Smooth muscle cell of the brain vasculature (primary cell): ENCODE measurements at regions not wholly inside any gene's neighbourhood (a gene's known extent, or its start where the extent isn't known, plus 50 kb on each side); places are given as distances from the start of the nearest gene placed in this dataset.

Source experiments
- DNase-seq: peaks from one replicate; pipeline ENCODE4 v3.0.0-alpha.2; 2012; ENCODE audit warnings: low read depth, low spot score

DNA sequence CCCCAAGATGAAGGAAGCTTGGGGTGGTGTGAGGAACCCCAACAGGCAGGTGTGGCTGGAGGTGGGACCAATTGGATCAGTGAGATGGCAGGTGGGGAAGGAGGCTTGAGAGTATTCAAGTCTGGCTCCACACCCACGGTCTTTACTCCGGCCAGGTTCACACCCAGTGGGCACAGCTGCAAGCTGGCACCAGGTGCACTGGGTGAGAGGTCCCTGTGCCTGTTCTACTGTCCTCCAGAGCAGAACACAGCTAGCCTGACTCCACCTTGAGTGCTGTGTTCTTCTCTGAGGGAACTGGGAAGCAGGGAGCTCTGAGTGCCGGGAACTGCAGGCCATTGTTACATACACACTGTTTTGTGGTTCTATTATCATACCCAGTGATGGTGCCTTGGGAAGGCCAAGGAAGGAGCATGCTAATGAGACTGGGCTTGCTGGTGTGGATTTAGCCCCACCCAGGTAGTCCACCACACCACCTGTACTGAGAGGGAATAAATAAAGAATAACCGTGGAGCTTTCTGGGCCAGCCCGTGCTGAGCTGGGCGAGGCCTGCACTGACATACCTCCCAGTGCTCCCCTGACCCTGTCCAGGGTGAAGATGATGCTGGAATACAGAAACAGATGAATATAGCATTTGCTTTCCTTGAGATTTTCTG, 93.4 kb downstream of the ABHD5 start:
- DNase-seq: no peak

DNA sequence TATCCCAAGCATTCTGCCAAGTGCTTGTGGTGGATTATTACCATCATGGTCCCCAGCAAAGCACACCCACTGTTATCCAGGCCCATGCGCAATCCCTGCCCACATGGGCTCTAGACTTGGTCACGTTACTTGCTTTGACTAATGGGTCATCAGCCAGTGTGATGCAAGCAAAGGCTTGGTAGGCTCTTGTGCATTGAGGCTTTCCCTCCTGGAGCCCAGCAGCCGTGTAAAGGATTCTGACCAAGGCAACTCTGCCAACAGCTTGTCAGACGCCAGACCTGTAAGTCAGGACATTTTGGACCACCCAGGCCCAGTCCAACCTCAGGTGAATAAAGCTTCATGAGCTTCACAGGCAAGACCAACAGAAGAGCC, 93.9 kb downstream of the ABHD5 start:
- no peak for DNase-seq

GRCh38 chr3:43785551-43785950, 94.8 kb downstream of the ABHD5 start:
- DNase-seq: no peak

GRCh38 chr3:43786102-43786501, 95.4 kb downstream of the ABHD5 start:
- no peak for DNase-seq

GRCh38 chr3:43786526-43787305, 96.0 kb downstream of the ABHD5 start:
- no peak for DNase-seq

GRCh38 chr3:43787330-43787729, 96.6 kb downstream of the ABHD5 start:
- no peak for DNase-seq

DNA sequence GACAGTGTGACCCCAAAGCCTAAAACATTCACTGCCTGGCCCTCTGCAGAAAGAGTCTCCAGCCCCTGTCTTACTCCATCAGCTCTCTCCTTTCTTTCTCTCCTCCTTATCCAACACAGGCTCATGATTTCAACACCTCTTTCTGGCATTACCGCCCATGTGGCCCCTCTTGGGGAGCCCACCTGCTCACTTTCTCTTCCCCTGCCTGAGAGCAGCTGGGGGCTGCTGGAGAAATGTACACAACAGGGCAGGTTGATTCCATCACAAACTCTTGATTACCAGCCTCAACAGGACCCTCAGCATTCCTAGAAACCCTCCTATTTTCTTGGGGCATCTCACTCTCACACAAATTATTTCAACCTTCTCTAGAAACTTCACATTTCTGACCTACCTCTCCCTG, 98.3 kb downstream of the ABHD5 start:
- no peak for DNase-seq

GRCh38 chr3:43790060-43790459, 99.3 kb downstream of the ABHD5 start:
- DNase-seq: no peak

DNA sequence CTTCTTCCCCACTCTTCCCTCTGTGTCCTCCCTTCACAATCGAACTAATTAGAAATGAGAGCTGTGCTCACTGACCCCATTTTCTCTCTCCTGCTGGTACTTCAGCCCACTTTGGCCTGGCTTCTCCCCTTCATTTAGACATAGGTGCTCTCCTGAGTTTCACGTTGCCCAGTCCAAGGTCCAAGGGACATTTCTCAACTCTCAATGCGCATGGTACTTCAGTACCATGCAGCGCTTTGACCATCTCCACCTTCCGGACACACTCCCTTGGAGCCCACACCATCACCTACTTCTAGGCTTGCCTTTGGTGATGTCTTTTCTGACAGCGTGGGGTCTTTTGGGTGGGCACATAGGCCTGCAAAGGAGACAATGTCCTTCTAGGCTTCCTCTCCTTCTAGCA, 99.7 kb downstream of the ABHD5 start:
- no peak for DNase-seq

DNA sequence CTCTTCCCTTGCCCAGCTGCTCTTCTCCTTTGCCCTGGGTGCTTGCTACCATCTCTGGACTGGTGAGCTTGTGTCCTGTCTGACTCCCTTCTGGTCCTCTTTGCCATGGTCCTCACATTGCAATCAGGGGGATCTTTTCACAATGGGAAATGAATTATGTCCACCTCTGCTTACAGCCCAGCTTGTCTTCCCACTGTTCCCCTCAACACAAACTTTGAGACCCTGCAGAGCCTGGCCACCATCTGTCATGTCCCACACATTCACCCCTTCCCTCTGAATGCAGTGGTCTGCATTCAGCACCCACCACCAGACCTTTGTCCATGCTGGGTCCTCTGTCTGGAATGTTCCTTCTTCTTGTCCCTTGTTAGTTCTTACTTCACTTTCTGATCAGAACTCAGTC, 100.5 kb downstream of the ABHD5 start:
- no peak for DNase-seq

- DNase-seq: no peak
Measured at GRCh38 chr3:43792904-43793303, 102.2 kb downstream of the ABHD5 start.

DNA sequence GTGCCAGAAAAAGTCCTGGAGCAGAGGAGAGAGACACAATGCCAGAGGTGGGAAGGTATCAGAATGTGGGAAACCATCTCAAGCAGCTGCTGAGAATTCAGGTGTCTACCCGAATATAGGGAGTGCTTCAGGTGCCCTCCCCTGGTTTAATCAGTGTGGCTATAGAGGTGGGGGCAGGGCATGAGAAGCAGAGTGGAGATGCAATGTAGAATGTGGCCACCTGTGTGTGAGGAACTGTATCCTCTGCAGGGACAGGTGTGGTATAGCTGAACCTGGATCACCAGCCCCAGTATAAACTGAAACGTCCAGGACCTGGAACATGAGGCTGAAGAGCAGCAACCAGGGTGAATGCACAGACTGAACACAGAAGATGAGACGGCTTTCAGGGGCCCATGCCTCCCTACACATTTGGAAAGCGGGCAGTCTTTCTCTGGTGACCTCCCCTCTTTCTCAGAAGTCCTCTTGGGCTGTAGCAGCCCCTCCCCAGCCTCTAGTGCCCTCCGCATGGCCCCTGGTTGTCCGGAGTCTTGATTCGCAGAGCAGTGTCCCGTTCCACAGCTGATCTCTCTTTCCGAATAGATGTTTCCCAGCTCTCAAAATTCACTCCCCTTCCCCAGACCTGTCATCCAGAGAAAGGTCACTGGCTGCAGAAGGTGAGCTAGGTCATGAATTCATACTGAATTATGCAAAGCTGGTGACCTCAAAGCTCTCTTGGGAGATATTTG, 103.1 kb downstream of the ABHD5 start:
- no peak for DNase-seq

- DNase-seq: no peak
Measured at GRCh38 chr3:43794776-43795175, 104.0 kb downstream of the ABHD5 start.

DNA sequence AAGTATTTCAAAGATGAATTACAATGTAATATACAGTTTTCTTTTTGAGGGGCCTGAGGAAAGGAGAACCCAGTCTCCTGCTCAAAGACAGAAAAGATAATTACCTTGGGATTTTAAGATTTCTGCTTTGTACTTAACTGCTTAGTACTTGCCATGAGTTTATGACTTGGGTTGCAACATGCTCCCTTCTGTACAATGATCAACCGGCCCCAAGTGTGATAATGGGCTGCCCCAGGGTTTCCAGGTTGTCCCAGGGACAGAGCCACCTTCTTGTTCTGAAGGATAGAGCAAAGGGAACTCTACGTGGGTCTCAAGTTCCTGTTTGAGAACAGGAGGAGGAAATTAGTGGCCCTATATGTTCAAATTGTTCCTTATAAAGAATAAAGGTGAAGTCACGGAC, 104.8 kb downstream of the ABHD5 start:
- DNase-seq: no peak

DNA sequence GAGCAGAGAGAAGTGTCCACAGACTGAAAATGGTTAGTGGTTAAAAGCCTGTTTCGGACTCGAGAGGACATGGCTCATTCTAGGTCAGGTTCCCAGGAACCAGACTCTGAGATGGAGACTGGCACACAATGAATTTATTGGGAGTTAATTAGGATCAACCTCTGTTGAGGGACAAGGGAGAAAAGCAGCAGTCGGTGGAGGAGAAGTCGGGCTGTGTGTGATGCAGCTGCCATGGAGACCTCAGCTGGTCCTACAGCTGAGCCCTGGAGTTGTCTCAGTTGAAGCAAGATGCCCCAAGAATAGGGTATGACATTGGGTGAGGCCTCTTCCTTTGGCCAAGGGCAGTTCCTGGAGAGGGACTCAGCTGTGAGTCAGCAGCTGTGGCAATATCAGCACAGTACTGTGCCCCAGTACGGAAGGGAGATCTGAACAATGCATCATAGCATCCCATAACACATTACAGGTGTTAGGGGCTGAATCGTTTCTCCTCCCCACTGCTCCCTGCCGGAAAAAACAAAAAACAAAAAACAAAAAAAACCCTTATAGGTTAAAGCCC, 105.4 kb downstream of the ABHD5 start:
- DNase-seq: no peak

GRCh38 chr3:43797794-43798193, 107.1 kb downstream of the ABHD5 start:
- no peak for DNase-seq

- no peak for DNase-seq
Measured at GRCh38 chr3:43810797-43811196, 120.1 kb downstream of the ABHD5 start.

DNA sequence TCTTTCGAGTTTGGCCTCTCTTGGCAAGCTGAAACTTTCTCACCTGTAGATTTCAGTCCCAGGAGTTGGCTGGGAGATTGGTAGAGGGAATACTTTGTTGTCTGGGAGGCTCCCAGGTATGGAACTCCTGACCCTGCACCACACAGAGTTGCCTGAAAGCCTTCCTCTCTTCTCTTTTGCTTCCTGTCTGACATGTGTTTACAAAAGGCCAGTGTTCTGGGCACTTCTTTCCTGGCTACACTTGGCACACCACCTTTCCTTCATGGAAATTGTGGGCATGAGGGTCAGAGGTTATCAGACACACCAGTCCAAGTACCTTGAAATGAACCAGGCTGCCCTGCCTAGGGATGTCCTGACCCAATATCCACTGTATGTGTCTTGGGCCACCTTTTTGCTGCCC, 123.7 kb downstream of the ABHD5 start:
- DNase-seq: no peak

DNA sequence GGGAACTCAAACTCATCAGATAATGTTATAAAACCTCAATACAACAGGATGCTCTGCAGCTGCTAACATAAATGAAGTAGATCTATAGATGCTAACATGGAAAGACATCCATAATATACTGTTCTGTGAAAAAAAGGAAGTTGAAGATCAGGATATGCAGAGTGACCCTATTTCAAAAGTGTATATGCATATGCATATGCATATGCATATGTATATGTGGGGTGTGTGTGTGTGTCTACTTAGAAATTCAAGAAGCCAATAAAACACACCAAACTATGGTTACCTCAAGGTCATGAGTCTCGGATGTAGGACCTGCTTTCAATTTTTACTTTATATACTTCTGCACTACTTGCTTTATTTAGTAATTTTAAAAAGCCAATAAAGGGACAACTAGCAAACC, 125.6 kb downstream of the ABHD5 start:
- no peak for DNase-seq

DNA sequence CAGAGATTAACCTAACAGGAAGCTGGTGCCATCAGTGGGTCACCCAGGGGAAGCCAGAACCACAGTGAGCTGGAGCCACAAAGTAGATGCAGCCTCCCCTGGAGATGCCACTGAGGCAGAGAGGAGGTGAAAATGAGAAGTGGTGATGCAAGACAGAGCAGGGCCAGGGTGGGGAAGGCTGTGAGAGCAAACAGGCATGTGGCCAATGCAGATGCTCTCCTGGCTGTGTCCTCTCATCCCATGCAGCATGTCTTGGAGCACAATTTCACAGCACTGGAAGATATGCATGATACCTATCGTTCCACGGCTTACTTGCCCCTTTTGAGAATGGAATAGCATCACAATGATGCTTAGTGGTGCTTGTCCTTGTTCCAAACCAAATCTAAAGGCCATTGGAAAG, 126.3 kb downstream of the ABHD5 start:
- no peak for DNase-seq

DNA sequence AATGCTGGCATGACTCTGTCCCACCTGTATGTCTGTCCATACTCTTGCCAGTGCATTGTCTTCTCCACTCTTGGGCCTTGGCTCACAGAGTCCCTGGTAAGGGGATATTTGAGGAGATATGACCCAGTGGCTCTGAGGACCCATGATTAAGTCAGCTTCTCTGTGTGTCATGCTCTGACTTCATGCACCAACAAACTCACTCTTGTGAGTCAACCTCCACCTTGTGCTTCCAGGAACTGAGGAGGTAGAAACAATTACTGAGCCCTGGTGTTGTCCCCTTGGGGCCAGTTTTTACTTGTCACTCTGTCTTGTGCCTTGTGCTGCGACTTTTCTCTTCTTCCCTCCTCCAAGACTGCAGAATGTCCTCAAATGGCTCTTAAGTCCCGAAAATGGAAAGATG, 127.1 kb downstream of the ABHD5 start:
- DNase-seq: no peak

GRCh38 chr3:43818229-43818628, 127.5 kb downstream of the ABHD5 start:
- DNase-seq: no peak
